ENCODE measurements at regions not wholly inside any gene's neighbourhood (a gene's known extent, or its start where the extent isn't known, plus 50 kb on each side); places are given as distances from the start of the nearest gene placed in this dataset.
A peak's percentile ranks its signal among the peaks of the same experiment; 100 is the strongest.

- TF ChIP-seq REST (IDR thresholded peaks at IDR 0.05; ENCODE audit: borderline replicate concordance in 1 of 2, low read depth in 1 of 2, low read length in 2 of 2) (no peak), IRF9 (CRISPR knock-in tag; IDR thresholded peaks at IDR 0.05; ENCODE audit: borderline replicate concordance) (no peak), ZNF33A (CRISPR knock-in tag; IDR thresholded peaks at IDR 0.05; ENCODE audit: borderline replicate concordance) (no peak), BRD4 (CRISPR knock-in tag; IDR thresholded peaks at IDR 0.05) (no peak), ZNF788 (CRISPR knock-in tag; IDR thresholded peaks at IDR 0.05; ENCODE audit: borderline replicate concordance) (no peak)
These were observed 175.2 kb upstream of the NOL4 start (continued) for GRCh38 chr18:34399892-34400291.

- TF ChIP-seq ZNF605 (CRISPR knock-in tag; IDR thresholded peaks at IDR 0.05) (no peak), MAFK (conservative IDR thresholded peaks at IDR 0.05 in 1 of 2, IDR thresholded peaks at IDR 0.05 in 1 of 2; ENCODE audit: low read length in 2 of 2) (peak; percentile 86 to 96), MAFF (IDR thresholded peaks at IDR 0.05; ENCODE audit: low read depth, low read length) (peak; percentile 91), LCORL (IDR thresholded peaks at IDR 0.05) (no peak), LCORL (CRISPR knock-in tag; IDR thresholded peaks at IDR 0.05) (no peak)
- H3K4me2 ChIP-seq (ENCODE audit: low read depth, low read length): no peak overlapping the region
- no peaks in the 10 kb centered on the region for H3K9me3 ChIP-seq (ENCODE audit: low read length)
- ATAC-seq (no peak), FAIRE-seq (no peak), DNase-seq (ENCODE audit: low spot score) (no peak)
- no peaks in the 10 kb centered on the region for H3K36me3 ChIP-seq (replicated peaks in 1 of 2; ENCODE audit: control insufficient read depth in 1 of 2, insufficient read depth in 2 of 2, low read length in 2 of 2)
- H3K79me2 ChIP-seq (ENCODE audit: insufficient read depth, low read length): no peaks in the 10 kb centered on the region
- in situ Hi-C loops (cut with HindIII; ENCODE audit: extremely low pct_ligation_motif_present, low pct_unique_long_range_greater_than_20kb): no loop called here
- ChIA-PET CTCF (ENCODE audit: low intra/inter-chr PET ratio, low total read pairs) (no interaction called here), POLR2A (no interaction called here)
- no peaks in the 10 kb centered on the region for H4K20me1 ChIP-seq (ENCODE audit: insufficient read depth, low read length)
- 40% methylated on average over 1 of the region's 1 CpG for WGBS (ENCODE audit: low lambda C conversion rate)
- no peaks in the 10 kb centered on the region for H3K27me3 ChIP-seq (ENCODE audit: control insufficient read depth in 1 of 2, insufficient read depth in 2 of 2, low read length in 2 of 2)
- no peak overlapping the region for H2AFZ ChIP-seq (ENCODE audit: low read length)
- no TSS peak for BruUV-seq (replicated peaks)
- H3K4me3 ChIP-seq (replicated peaks in 1 of 3; ENCODE audit: insufficient read depth in 1 of 3, low read depth in 2 of 3, low read length in 3 of 3): no peak overlapping the region
- H3K27ac ChIP-seq (ENCODE audit: extremely low read length, insufficient read depth, low read length): no peak overlapping the region
- intact Hi-C loops (cut with micrococcal nuclease; ENCODE audit: unreplicated experiment): no loop called here
- no peak overlapping the region for H3K9ac ChIP-seq (ENCODE audit: insufficient read depth, low read depth, low read length)
- H3K4me1 ChIP-seq (ENCODE audit: insufficient read depth, low read length): peaks cover 25% of the 10 kb centered on the region
These were observed 176.1 kb upstream of the NOL4 start for GRCh38 chr18:34400834-34401233.
